ENCODE measurements at regions not wholly inside any gene's neighbourhood (a gene's known extent, or its start where the extent isn't known, plus 50 kb on each side); places are given as distances from the start of the nearest gene placed in this dataset.
"Not testable (repeated sequence)": the region's sequence is repeated elsewhere in the genome, so short reads cannot be mapped to it uniquely, and the experiment has no call there.

- ChIA-PET POLR2A (no interaction called here), CTCF (no interaction called here)
- ATAC-seq, result no peak
- Mint-ChIP-seq H3K9me3 (peaks cover 3% of the 10 kb centered on the region), H3K36me3 (ENCODE audit: low read depth) (no peaks in the 10 kb centered on the region), H3K4me1 (ENCODE audit: low read depth) (no peaks in the 10 kb centered on the region), H3K4me3 (no peak overlapping the region), H3K27ac (no peak overlapping the region), H3K27me3 (no peaks in the 10 kb centered on the region)
- intact Hi-C loops (cut with micrococcal nuclease), result no loop called here
- TF ChIP-seq CTCF (IDR thresholded peaks at IDR 0.05), result no peak
- DNase-seq, result no peak
Observed at GRCh38 chr5:67858471-67859031, 357.0 kb upstream of the PIK3R1 start.

- CTCF ChIA-PET, result no interaction called here
Observed at GRCh38 chr5:67857502-67857901, 358.1 kb upstream of the PIK3R1 start.

GRCh38 chr5:67855523-67855922 lies 360.0 kb upstream of the PIK3R1 start:
- TF ChIP-seq CTCF (IDR thresholded peaks at IDR 0.05), result no peak
- intact Hi-C loops (cut with micrococcal nuclease), result no loop called here
- no peaks in the 10 kb centered on the region for H3K27me3 Mint-ChIP-seq
- H3K4me1 Mint-ChIP-seq (ENCODE audit: low read depth), result no peaks in the 10 kb centered on the region
- H3K36me3 Mint-ChIP-seq (ENCODE audit: low read depth), result no peaks in the 10 kb centered on the region
- ChIA-PET CTCF (no interaction called here), POLR2A (no interaction called here)
- no peak for ATAC-seq
- H3K4me3 Mint-ChIP-seq, result no peak overlapping the region
- H3K27ac Mint-ChIP-seq, result no peak overlapping the region
- no peak for DNase-seq
- H3K9me3 Mint-ChIP-seq, result peaks cover 4% of the 10 kb centered on the region

More at GRCh38 chr5:67857502-67857901, 358.1 kb upstream of the PIK3R1 start:
- no peak for TF ChIP-seq CTCF (IDR thresholded peaks at IDR 0.05)
- no peaks in the 10 kb centered on the region for H3K36me3 Mint-ChIP-seq (ENCODE audit: low read depth)
- no peaks in the 10 kb centered on the region for H3K27me3 Mint-ChIP-seq
- peaks cover 4% of the 10 kb centered on the region for H3K9me3 Mint-ChIP-seq
- H3K4me3 Mint-ChIP-seq, result no peak overlapping the region
- H3K4me1 Mint-ChIP-seq (ENCODE audit: low read depth), result no peaks in the 10 kb centered on the region
- intact Hi-C loops (cut with micrococcal nuclease), result no loop called here
- ATAC-seq, result no peak
- POLR2A ChIA-PET, result no interaction called here
- no peak for DNase-seq
- H3K27ac Mint-ChIP-seq, result no peak overlapping the region

- H3K9me3 Mint-ChIP-seq; H3K27ac Mint-ChIP-seq; CTCF ChIA-PET; ATAC-seq; H3K4me1 Mint-ChIP-seq (ENCODE audit: low read depth); POLR2A ChIA-PET; H3K27me3 Mint-ChIP-seq; H3K4me3 Mint-ChIP-seq; intact Hi-C loops (cut with micrococcal nuclease); H3K36me3 Mint-ChIP-seq (ENCODE audit: low read depth); DNase-seq: not testable (repeated sequence)
Observed at GRCh38 chr5:67850906-67851305, 364.6 kb upstream of the PIK3R1 start.

- POLR2A ChIA-PET, result no interaction called here
- H3K4me1 Mint-ChIP-seq (ENCODE audit: low read depth), result no peaks in the 10 kb centered on the region
- no peaks in the 10 kb centered on the region for H3K36me3 Mint-ChIP-seq (ENCODE audit: low read depth)
- H3K27ac Mint-ChIP-seq, result no peak overlapping the region
- intact Hi-C loops (cut with micrococcal nuclease), result no loop called here
- ATAC-seq (no peak), DNase-seq (no peak)
- H3K27me3 Mint-ChIP-seq, result peaks cover 4% of the 10 kb centered on the region
- H3K9me3 Mint-ChIP-seq, result no peaks in the 10 kb centered on the region
- no peak overlapping the region for H3K4me3 Mint-ChIP-seq
- no peak for TF ChIP-seq CTCF (IDR thresholded peaks at IDR 0.05)
- CTCF ChIA-PET, result no interaction called here
Observed at GRCh38 chr5:67844924-67845323, 370.6 kb upstream of the PIK3R1 start.

GRCh38 chr5:67842806-67843205 lies 372.8 kb upstream of the PIK3R1 start:
- H3K27me3 Mint-ChIP-seq, result peaks cover 4% of the 10 kb centered on the region
- CTCF ChIA-PET, result no interaction called here
- no peak for TF ChIP-seq CTCF (IDR thresholded peaks at IDR 0.05)
- POLR2A ChIA-PET, result interaction anchor here (0.7 kb wide), 1 partner anchor 414 kb away, joined by 3 read pairs; no protein-coding TSS in a partner anchor
- ATAC-seq, result no peak
- no peak for DNase-seq
- H3K4me3 Mint-ChIP-seq, result no peak overlapping the region
- H3K9me3 Mint-ChIP-seq, result no peaks in the 10 kb centered on the region
- H3K27ac Mint-ChIP-seq, result no peak overlapping the region
- H3K4me1 Mint-ChIP-seq (ENCODE audit: low read depth), result no peaks in the 10 kb centered on the region
- no peaks in the 10 kb centered on the region for H3K36me3 Mint-ChIP-seq (ENCODE audit: low read depth)
- intact Hi-C loops (cut with micrococcal nuclease), result no loop called here

GRCh38 chr5:67837225-67837624 lies 378.3 kb upstream of the PIK3R1 start:
- POLR2A ChIA-PET; intact Hi-C loops (cut with micrococcal nuclease); H3K9me3 Mint-ChIP-seq; CTCF ChIA-PET; ATAC-seq; DNase-seq; H3K4me1 Mint-ChIP-seq (ENCODE audit: low read depth); H3K27ac Mint-ChIP-seq; H3K4me3 Mint-ChIP-seq; H3K27me3 Mint-ChIP-seq; H3K36me3 Mint-ChIP-seq (ENCODE audit: low read depth): not testable (repeated sequence)

- POLR2A ChIA-PET; ATAC-seq; CTCF ChIA-PET; H3K4me3 Mint-ChIP-seq; H3K27ac Mint-ChIP-seq; DNase-seq; H3K27me3 Mint-ChIP-seq; H3K36me3 Mint-ChIP-seq (ENCODE audit: low read depth); intact Hi-C loops (cut with micrococcal nuclease); H3K4me1 Mint-ChIP-seq (ENCODE audit: low read depth); H3K9me3 Mint-ChIP-seq: not testable (repeated sequence)
Observed at GRCh38 chr5:67836496-67836895, 379.1 kb upstream of the PIK3R1 start.
